ENCODE measurements at regions not wholly inside any gene's neighbourhood (a gene's known extent, or its start where the extent isn't known, plus 50 kb on each side); places are given as distances from the start of the nearest gene placed in this dataset.
A peak's percentile ranks its signal among the peaks of the same experiment; 100 is the strongest.

DNA sequence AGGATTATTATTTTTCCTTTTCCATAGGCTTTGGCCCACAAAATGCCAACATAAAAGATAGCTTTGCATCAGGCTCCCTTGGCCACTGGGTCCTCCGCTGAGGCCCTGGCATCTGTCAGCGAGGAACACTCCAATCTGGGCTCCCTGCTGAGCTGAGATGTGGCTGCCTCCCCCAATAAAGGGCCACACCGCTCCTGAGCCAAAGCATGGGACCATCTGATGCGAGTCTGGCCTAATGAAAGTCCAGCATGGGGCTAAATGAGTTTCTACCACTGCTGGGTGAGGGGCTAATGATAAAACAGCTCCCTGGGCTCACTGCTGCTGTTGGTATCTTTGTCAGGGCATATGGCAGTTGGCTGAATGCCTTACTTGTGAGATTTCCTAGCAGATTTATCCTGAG is 817.5 kb upstream of the SLC35B3 start:
- in situ Hi-C loops (cut with HindIII; ENCODE audit: low sequenced_read_pairs) = no loop called here
- no peak for TF ChIP-seq CTCF (IDR thresholded peaks at IDR 0.05; ENCODE audit: low read depth, low read length, missing control alignments)
- DNase-seq (ENCODE audit: low read depth) = no peak
- no peak overlapping the region for H3K4me3 ChIP-seq (ENCODE audit: low read depth, low read length)

GRCh38 chr6:9250852-9251251 is 815.5 kb upstream of the SLC35B3 start:
- DNase-seq (ENCODE audit: low read depth) = peak; percentile 55
- in situ Hi-C loops (cut with HindIII; ENCODE audit: low sequenced_read_pairs) = no loop called here

GRCh38 chr6:9248133-9248532 is 812.8 kb upstream of the SLC35B3 start:
- no peak for DNase-seq (ENCODE audit: low read depth)
- TF ChIP-seq CTCF (IDR thresholded peaks at IDR 0.05; ENCODE audit: low read depth, low read length, missing control alignments) = no peak
- in situ Hi-C loops (cut with HindIII; ENCODE audit: low sequenced_read_pairs) = no loop called here
- H3K4me3 ChIP-seq (ENCODE audit: low read depth, low read length) = no peak overlapping the region

More at GRCh38 chr6:9250852-9251251, 815.5 kb upstream of the SLC35B3 start:
- H3K4me3 ChIP-seq (ENCODE audit: low read depth, low read length) = no peak overlapping the region
- peak; percentile 83 for TF ChIP-seq CTCF (IDR thresholded peaks at IDR 0.05; ENCODE audit: low read depth, low read length, missing control alignments)

DNA sequence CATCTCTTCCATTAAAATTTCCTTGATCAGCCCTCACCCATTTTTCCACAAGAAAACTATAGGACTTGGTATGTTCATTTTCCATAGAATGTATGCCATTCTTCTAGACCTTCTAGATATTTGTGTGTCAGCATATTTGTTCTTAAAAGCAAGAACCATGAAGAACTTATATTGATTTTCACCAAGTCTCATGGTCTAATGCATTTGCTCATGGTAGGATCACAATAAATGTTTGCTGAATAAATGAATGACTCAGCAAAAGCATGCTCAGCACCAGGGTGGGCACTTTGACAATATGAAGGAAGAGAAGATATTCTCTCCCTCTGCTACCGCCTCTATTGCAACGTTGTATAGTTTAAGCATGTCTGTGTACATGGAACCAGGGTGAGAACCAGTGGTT is 805.5 kb upstream of the SLC35B3 start:
- DNase-seq (ENCODE audit: low read depth) = no peak
- in situ Hi-C loops (cut with HindIII; ENCODE audit: low sequenced_read_pairs) = no loop called here
- no peak overlapping the region for H3K4me3 ChIP-seq (ENCODE audit: low read depth, low read length)
- no peak for TF ChIP-seq CTCF (IDR thresholded peaks at IDR 0.05; ENCODE audit: low read depth, low read length, missing control alignments)

DNA sequence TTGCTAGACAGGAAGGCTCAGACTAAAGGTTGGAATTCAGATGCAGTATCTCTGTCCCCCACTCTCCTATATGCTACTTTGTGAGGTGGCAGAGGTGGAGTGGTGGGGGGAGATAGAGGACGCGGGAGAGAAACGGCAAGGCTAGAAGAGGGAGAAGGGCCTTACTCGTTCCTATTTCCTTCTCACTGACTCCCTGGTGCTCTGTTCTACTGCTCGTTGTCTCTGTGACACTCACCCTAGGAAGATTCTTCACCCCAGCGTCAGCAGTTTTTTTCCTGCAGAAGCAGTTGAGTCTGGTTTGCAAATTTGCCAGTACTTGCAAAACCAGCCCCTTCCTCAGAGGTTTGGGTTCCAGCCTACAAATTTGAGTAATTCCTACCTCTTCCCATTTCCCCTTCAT is 801.1 kb upstream of the SLC35B3 start:
- no peak for TF ChIP-seq CTCF (IDR thresholded peaks at IDR 0.05; ENCODE audit: low read depth, low read length, missing control alignments)
- DNase-seq (ENCODE audit: low read depth) = no peak
- H3K4me3 ChIP-seq (ENCODE audit: low read depth, low read length) = no peak overlapping the region
- in situ Hi-C loops (cut with HindIII; ENCODE audit: low sequenced_read_pairs) = no loop called here

GRCh38 chr6:9233686-9234085 is 798.3 kb upstream of the SLC35B3 start:
- no peak for TF ChIP-seq CTCF (IDR thresholded peaks at IDR 0.05; ENCODE audit: low read depth, low read length, missing control alignments)
- DNase-seq (ENCODE audit: low read depth) = no peak
- in situ Hi-C loops (cut with HindIII; ENCODE audit: low sequenced_read_pairs) = no loop called here
- no peak overlapping the region for H3K4me3 ChIP-seq (ENCODE audit: low read depth, low read length)

DNA sequence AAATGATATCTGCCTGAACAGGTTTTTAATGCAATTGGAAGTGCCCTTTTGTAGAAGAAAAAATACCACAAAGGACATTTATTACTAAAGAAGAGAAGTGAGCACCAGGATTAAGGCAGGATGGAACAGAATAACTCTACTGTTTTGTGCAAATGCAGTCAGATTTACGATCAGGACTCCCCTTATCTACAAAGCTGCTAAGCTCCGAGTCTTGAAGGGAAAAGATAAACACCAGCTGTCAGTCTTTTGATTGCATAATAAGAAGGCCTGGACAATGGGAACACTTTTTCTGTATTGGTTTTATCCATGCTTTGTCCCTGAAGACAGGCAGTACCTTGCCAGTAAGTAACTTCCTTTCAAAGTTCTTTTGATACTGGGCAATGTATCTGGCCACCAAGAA is 797.9 kb upstream of the SLC35B3 start:
- H3K4me3 ChIP-seq (ENCODE audit: low read depth, low read length) = no peak overlapping the region
- no peak for DNase-seq (ENCODE audit: low read depth)
- TF ChIP-seq CTCF (IDR thresholded peaks at IDR 0.05; ENCODE audit: low read depth, low read length, missing control alignments) = no peak
- in situ Hi-C loops (cut with HindIII; ENCODE audit: low sequenced_read_pairs) = no loop called here
